GM19328 (cell line): ENCODE measurements at regions not wholly inside any gene's neighbourhood (a gene's known extent, or its start where the extent isn't known, plus 50 kb on each side); places are given as distances from the start of the nearest gene placed in this dataset.

Source experiments
- ATAC-seq: cut with Tn5 transposase; IDR thresholded peaks from one replicate; pipeline ENCODE4 v1.9.1; 2021; ENCODE audit warnings: mild to moderate bottlenecking, moderate library complexity; ENCODE audit not compliant: unreplicated experiment

DNA sequence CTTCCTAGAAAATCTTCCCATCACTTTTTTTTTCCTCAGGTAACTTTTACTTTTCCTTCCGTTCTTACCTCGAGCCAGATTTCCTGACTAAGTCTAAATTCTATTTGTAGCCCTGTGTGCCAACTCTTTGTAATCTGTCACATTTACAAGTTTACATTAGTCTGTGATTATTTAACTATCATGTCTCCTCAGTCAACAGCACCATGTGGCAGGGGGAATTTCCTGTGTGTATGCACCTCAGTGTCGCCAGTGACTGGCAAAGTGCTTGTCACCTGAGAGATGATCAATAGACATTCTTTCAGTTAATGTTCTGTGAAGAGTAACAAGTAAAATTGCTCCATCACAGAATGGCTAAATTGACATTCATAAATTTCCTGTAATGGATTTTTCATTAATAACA, 468.5 kb downstream of the PDGFC start:
- no peak for ATAC-seq

GRCh38 chr4:156501962-156502361, 469.6 kb downstream of the PDGFC start:
- ATAC-seq: no peak

GRCh38 chr4:156499684-156500083, 471.9 kb downstream of the PDGFC start:
- no peak for ATAC-seq

- no peak for ATAC-seq
Measured at GRCh38 chr4:156497486-156497885, 474.1 kb downstream of the PDGFC start.

DNA sequence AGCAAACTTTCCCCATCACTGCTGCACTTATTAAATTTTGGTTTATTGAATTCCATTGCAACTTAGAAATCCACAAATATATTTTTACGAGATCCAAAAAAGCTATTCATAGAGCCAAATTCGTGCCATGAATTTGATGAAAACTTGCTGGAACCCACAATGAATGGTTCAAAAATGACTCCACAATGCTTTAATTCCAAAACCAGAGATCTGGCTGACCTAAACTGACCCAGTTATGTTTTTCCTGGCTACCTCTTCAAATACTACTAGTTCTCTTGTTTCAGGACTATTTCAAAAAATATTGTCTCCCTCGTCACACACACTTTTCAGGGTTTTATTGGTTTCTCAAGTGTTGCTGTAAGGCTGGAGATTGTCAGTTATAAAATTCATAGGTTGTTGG, 474.8 kb downstream of the PDGFC start:
- ATAC-seq: no peak

GRCh38 chr4:156495836-156496235, 475.8 kb downstream of the PDGFC start:
- ATAC-seq: no peak

GRCh38 chr4:156495091-156495490, 476.5 kb downstream of the PDGFC start:
- no peak for ATAC-seq

- no peak for ATAC-seq
Measured at GRCh38 chr4:156493858-156494257, 477.7 kb downstream of the PDGFC start.

DNA sequence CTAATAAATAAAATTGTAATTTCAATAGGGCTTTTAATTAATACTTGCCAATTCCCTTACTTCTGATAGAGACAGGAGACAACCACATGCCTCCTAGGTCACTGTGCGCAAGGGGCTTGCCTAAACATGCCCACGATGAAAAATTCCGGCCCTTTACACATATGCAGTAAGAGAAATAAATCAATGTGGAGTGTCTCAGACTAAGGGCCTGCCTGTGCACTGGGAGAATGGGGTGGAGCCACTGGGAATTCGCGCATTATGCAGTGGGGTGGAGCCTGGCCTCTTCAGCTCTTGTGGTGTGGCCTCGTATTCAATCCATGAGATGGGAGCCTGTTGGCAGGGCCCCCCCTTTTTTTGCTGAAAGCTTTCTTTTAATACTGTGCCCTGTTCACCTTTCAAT, 484.5 kb downstream of the PDGFC start:
- no peak for ATAC-seq

DNA sequence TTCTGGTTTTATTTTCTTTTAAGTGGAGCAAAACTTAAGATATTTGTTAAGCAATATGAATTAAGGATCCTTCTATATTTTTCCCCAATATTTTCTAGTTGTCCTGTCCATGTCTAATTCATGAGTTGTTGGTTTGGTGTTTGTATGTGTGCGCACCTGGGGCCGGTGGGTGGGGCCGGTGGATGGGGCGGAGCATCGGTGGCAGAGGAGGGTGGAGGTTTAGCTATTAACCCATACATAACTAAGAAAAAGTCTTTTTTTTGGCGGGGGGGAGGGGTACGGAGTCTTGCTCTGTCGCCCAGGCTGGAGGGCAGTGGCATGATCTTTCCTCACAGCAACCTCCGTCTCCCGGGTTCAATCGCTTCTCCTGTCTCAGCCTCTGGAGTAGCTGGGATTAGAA, 489.8 kb downstream of the PDGFC start:
- no peak for ATAC-seq

GRCh38 chr4:156477636-156478035, 494.0 kb downstream of the PDGFC start:
- ATAC-seq: no peak

DNA sequence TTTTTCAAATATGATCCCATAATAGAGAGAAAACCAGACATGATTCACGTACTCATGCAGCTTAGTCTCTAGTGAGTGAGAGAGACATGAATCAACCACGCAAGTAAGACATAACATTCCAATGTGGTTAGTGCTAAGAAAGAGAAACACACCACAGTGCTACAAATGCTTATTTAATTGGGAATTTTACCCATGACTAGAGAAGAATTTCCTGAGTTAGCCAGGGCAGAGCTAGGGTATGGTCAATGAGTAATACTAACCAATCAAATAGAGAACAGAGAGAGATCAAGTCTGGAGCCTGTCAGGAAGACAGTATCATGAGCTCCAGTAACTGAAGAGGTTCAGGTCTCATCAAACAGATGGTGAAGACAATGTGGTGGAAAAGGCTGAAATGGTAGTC, 495.2 kb downstream of the PDGFC start:
- ATAC-seq: no peak

DNA sequence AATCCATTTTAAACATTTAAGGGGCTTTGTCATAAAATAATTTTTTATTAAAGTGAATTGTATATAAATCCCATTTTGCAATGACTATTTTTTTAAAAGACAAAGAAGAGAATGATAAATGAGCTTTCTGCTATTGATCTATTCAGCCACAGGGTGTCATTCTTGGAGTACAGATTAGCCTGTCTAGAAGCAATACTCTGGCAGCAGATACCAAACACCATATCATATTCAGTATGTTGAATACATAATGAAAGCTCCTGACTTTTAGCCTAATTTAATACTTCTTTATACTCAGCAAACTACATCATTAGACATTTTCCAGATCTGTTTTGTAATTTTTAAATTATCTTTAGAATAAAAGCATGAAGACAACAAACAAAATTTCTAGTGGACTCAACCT, 496.3 kb downstream of the PDGFC start:
- ATAC-seq: no peak

DNA sequence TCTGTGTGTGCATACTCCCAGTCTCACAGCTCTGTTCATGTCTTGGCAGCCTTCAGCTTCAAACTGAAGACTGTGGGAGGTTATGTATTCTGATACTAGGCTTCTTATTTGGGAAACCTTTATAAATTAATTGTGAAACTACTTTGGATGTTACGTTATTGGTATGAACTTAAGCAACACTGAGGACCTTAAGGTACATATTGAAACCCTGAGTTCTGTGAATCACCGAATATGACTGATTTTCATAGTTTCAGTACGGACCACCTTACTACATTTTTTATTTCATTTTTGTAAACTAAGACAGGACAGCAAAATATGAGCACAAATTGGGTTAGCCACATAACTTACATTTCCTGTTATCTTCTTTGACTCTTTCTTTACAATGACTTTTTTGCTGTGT, 498.4 kb downstream of the PDGFC start:
- no peak for ATAC-seq

DNA sequence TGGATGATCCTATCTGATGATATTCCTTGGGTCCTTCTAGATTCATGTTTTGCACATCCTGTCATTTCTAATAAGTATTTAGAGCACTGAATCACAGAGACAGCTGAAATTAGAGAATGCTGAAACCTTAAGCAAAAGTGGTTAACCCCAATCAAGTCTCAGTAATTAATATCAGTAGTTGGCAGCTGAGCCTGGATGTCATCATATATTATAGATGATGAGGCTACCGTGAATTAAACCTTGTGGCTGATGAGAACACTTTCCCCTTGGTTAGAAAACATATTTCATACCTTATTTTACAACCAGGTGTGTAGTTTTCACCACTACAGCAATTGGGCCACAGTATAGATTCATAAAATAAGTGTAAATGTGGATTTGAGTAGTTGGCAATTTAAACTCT, 499.0 kb downstream of the PDGFC start:
- no peak for ATAC-seq

DNA sequence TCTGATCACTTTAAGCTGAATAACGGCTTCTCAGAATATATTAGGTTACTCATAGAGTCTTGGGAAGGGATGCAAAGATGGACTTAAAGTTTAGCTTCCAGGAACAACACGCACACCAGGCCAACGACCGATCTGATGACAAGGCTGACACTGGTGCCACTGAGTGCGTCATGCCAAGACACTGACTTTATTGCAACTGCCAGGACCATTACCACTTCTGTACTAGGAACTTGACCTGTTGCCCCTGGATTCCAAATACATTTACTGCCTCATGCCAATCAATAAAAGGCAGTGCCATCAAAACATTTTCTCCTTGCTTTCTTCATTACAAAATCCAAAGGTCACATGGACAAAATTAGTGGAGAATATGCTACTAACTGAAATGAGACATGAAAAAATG, 505.9 kb upstream of the CTSO start:
- no peak for ATAC-seq

- no peak for ATAC-seq
Measured at GRCh38 chr4:156456830-156457229, 503.2 kb upstream of the CTSO start.

DNA sequence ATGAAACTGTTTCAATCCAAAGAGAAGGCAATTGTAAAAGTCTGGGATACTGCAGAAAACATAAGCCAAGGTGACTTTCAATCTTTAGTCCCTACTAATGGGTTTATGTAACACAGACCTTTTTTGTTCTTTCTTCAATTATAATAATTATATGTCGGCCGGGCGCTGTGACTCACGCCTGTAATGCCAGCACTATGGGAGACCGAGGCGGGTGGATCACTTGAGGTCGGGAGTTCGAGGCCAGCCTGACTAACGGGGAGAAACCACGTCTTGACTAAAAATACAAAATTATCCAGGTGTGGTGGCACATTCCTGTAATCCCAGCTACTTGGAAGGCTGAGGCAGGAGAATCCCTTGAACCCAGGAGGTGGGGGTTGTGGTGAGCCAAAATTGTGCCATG, 489.8 kb upstream of the CTSO start:
- ATAC-seq: no peak

DNA sequence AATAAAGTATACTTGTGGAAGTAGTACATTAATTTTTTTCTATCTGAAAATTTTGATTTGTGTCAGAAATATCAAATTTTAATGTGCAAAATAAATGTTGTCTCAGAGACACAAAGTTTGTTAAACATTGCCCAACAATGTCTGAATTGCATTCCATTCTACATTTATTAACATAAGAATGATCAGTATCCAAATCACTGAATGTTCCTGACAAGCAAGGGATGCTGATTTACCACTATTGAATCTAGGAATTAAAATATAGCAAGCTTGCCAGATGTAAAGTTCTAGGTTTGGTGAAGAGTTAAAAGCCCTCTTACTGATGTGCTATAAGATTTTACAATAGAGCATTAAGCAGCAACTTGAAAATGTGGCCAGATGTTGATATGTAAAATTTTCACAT, 489.2 kb upstream of the CTSO start:
- no peak for ATAC-seq

DNA sequence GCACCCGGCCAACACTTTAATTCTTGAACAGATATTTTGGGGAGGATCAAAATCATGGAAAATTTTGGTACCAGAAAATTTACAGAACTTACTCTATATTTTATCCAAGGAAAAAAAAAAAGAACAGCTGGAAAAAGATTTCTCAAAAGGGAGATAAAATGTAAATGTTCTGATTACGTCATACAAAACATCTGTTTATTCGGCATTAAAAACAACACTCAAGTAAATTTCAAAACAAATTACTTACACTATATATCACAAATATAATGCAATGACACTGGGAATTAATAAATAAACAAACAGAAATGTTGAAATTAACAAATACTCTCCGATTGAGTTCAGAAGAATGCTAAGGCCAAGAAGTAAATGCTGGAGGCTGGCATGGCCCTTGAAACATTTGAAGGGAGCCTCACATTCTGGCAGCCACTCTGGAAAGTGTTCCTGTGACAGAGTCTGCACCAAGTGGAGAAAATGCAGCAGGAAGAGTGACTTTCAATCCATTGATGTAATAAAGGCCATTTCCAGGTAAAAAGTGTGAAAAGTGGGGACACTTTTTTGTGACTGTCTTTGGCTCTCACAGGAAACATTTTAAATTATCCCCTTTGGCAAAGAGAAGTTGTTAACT, 486.0 kb upstream of the CTSO start:
- ATAC-seq: no peak

GRCh38 chr4:156437666-156438065, 484.0 kb upstream of the CTSO start:
- no peak for ATAC-seq

DNA sequence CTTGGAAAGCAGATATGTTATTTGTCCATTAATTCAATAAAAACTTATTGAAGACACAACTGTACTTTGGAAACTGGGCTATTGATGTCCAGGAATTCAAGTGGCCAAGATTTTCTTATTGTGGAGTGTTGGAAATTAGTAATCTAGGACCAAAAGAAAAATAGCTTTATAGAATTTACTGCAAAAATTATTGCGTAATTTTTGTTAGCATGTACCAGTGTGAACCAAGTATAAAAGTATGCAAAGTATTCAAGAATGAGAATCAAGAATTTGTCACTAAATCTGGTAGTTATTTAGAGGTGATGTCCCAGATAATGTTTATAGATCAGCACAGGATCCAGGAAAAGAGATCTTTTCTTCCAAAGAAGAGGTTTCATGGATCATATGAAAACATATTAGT, 468.9 kb upstream of the CTSO start:
- ATAC-seq: no peak

DNA sequence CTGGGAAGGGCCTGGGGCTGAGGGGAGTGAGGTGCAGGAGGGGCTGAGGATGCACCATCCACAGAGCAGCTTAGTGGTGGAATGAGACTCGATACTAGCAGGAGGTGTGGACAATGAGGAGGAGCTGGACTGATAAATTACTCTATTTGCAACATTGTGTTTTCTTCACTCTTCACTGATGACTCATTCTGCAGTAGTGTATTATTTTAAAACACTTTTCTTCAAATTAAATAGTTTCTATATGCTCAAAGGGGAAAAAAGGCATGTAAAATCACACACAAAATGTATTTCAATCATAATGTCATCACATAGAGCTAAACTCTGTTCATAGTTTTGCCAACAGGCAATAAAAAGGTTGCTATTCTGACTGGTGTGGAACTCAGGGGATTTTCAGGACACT, 467.0 kb upstream of the CTSO start:
- ATAC-seq: no peak
